Urothelium cell line (cell line): ENCODE measurements at regions not wholly inside any gene's neighbourhood (a gene's known extent, or its start where the extent isn't known, plus 50 kb on each side); places are given as distances from the start of the nearest gene placed in this dataset.
"Not testable (repeated sequence)": the region's sequence is repeated elsewhere in the genome, so short reads cannot be mapped to it uniquely, and the experiment has no call there.

Experiments
- DNase-seq: peaks from one replicate; pipeline ENCODE4 v3.0.0; 2011; ENCODE audit warnings: low spot score, mixed read lengths
- FAIRE-seq: peaks from 2 replicates; lab custom pipeline; 2011; peaks lifted over from hg19 to GRCh38; lab: Jason Lieb, UNC

GRCh38 chr3:101995371-101996046 lies 146.2 kb downstream of the NFKBIZ start:
- FAIRE-seq (no peak), DNase-seq (no peak)

GRCh38 chr3:101996832-101997231 lies 147.5 kb downstream of the NFKBIZ start:
- DNase-seq = no peak
- FAIRE-seq = no peak

- DNase-seq (no peak), FAIRE-seq (no peak)
These were observed 149.1 kb downstream of the NFKBIZ start for GRCh38 chr3:101998256-101998926.

GRCh38 chr3:101999177-101999779 lies 150.0 kb downstream of the NFKBIZ start:
- DNase-seq = no peak
- FAIRE-seq = no peak

- DNase-seq = no peak
- FAIRE-seq = no peak
These were observed 151.4 kb downstream of the NFKBIZ start for GRCh38 chr3:102000620-102001209.

- FAIRE-seq = no peak
- DNase-seq = no peak
These were observed 152.7 kb downstream of the NFKBIZ start for GRCh38 chr3:102002056-102002455.

GRCh38 chr3:102004561-102004960 lies 155.2 kb downstream of the NFKBIZ start:
- no peak for FAIRE-seq
- DNase-seq = no peak

GRCh38 chr3:102005551-102005950 lies 156.2 kb downstream of the NFKBIZ start:
- FAIRE-seq (no peak), DNase-seq (no peak)

GRCh38 chr3:102006812-102007485 lies 157.6 kb downstream of the NFKBIZ start:
- no peak for DNase-seq
- no peak for FAIRE-seq

- FAIRE-seq = not testable (repeated sequence)
These were observed 159.1 kb downstream of the NFKBIZ start for GRCh38 chr3:102008436-102008835.

GRCh38 chr3:102016417-102016816 lies 167.1 kb downstream of the NFKBIZ start:
- FAIRE-seq = no peak
- DNase-seq = no peak

More at GRCh38 chr3:102008436-102008835, 159.1 kb downstream of the NFKBIZ start:
- DNase-seq = not testable (repeated sequence)

- FAIRE-seq (no peak), DNase-seq (no peak)
These were observed 168.5 kb downstream of the NFKBIZ start for GRCh38 chr3:102017784-102018183.

GRCh38 chr3:102018551-102018950 lies 169.2 kb downstream of the NFKBIZ start:
- DNase-seq = no peak
- FAIRE-seq = no peak

GRCh38 chr3:102020735-102021134 lies 171.4 kb downstream of the NFKBIZ start:
- no peak for DNase-seq
- no peak for FAIRE-seq

- no peak for FAIRE-seq
- no peak for DNase-seq
These were observed 175.1 kb downstream of the NFKBIZ start for GRCh38 chr3:102024270-102024904.

GRCh38 chr3:102025606-102026270 lies 176.4 kb downstream of the NFKBIZ start:
- FAIRE-seq (no peak), DNase-seq (no peak)

GRCh38 chr3:102026656-102027055 lies 177.3 kb downstream of the NFKBIZ start:
- FAIRE-seq (no peak), DNase-seq (no peak)

- no peak for DNase-seq
- no peak for FAIRE-seq
These were observed 181.3 kb downstream of the NFKBIZ start for GRCh38 chr3:102030661-102031060.

GRCh38 chr3:102031834-102032233 lies 182.5 kb downstream of the NFKBIZ start:
- DNase-seq = no peak
- FAIRE-seq = peak; percentile 27
